OCI-M2 (cell line): ENCODE measurements at regions not wholly inside any gene's neighbourhood (a gene's known extent, or its start where the extent isn't known, plus 50 kb on each side); places are given as distances from the start of the nearest gene placed in this dataset.
"Not testable (repeated sequence)": the region's sequence is repeated elsewhere in the genome, so short reads cannot be mapped to it uniquely, and the experiment has no call there.

Experiments used
- DNase-seq: peaks from one replicate; lab custom pipeline; 2025; ENCODE audit not compliant: unreplicated experiment; lab: John Stamatoyannopoulos, UW

GRCh38 chr5:164470312-164470711 lies 964.9 kb downstream of the MAT2B start:
- no peak for DNase-seq

GRCh38 chr5:164472165-164472564 lies 966.7 kb downstream of the MAT2B start:
- DNase-seq = no peak

- DNase-seq = no peak
Observed at GRCh38 chr5:164475339-164475977, 970.0 kb downstream of the MAT2B start.

- DNase-seq = no peak
Observed at GRCh38 chr5:164481270-164481669, 975.9 kb downstream of the MAT2B start.

GRCh38 chr5:164482351-164482750 lies 976.9 kb downstream of the MAT2B start:
- DNase-seq = no peak

GRCh38 chr5:164484948-164485347 lies 979.5 kb downstream of the MAT2B start:
- DNase-seq = no peak

- DNase-seq = no peak
Observed at GRCh38 chr5:164487939-164488338, 982.5 kb downstream of the MAT2B start.

- no peak for DNase-seq
Observed at GRCh38 chr5:164497311-164498064, 992.1 kb downstream of the MAT2B start.

GRCh38 chr5:164498438-164498837 lies 993.0 kb downstream of the MAT2B start:
- DNase-seq = no peak

- DNase-seq = no peak
Observed at GRCh38 chr5:164500856-164501255, 995.4 kb downstream of the MAT2B start.

GRCh38 chr5:164501344-164501743 lies 995.9 kb downstream of the MAT2B start:
- DNase-seq = no peak

- no peak for DNase-seq
Observed at GRCh38 chr5:164504141-164504772, 998.8 kb downstream of the MAT2B start.

- no peak for DNase-seq
Observed at GRCh38 chr5:164505791-164506190, 1000.4 kb downstream of the MAT2B start.

- DNase-seq = no peak
Observed at GRCh38 chr5:164518067-164518740, 1012.8 kb downstream of the MAT2B start.

- no peak for DNase-seq
Observed at GRCh38 chr5:164518741-164519080, 1013.3 kb downstream of the MAT2B start.

GRCh38 chr5:164532235-164532900 lies 1026.9 kb downstream of the MAT2B start:
- DNase-seq = no peak

- DNase-seq = not testable (repeated sequence)
Observed at GRCh38 chr5:164533426-164533825, 1028.0 kb downstream of the MAT2B start.

- DNase-seq = no peak
Observed at GRCh38 chr5:164540174-164540573, 1034.8 kb downstream of the MAT2B start.

GRCh38 chr5:164545507-164545906 lies 1040.1 kb downstream of the MAT2B start:
- DNase-seq = no peak

GRCh38 chr5:164553851-164554250 lies 1048.4 kb downstream of the MAT2B start:
- DNase-seq = no peak

GRCh38 chr5:164555809-164556208 lies 1050.4 kb downstream of the MAT2B start:
- DNase-seq = no peak
